Lower leg skin (tissue), 3 donors: ENCODE measurements at regions not wholly inside any gene's neighbourhood (a gene's known extent, or its start where the extent isn't known, plus 50 kb on each side); places are given as distances from the start of the nearest gene placed in this dataset.

Experiments
- POLR2A ChIP-seq, 2 donors: fragments of 450-650 bp; IDR thresholded peaks; one replicate each; pipeline ENCODE4 v1.6.1; 2016 to 2017; ENCODE audit warnings: antibody characterized with exemption in 2 of 2, mild to moderate bottlenecking in 1 of 2, moderate library complexity in 1 of 2
- TF ChIP-seq, protein P1 (sequence below), 3 donors: fragments of 450-650 bp; IDR thresholded peaks; one replicate each; pipeline ENCODE4 v1.5.1; 2016; ENCODE audit warnings: antibody characterized with exemption in 3 of 3, mild to moderate bottlenecking in 3 of 3, moderate library complexity in 2 of 3

DNA sequence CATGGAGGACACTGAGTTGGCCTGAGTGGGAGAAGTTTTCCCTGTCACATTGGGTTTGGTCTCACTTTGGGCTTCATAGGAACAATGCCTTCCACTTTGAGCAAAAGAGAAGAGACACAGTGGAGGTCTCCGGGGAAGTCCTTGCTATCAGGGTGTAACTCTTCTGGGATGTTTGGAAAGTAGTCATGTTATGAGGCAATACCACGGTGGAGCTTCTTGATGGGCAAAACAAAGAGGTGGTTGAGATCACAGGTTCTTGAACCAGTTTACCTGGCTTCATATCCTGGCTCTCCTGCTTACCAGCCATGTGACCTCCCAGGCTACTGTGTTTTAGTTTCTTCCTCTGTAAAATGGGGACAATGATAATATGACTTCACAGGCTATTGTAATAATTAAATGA, 478.6 kb downstream of the SLC4A3 start:
- TF ChIP-seq, protein P1, sequence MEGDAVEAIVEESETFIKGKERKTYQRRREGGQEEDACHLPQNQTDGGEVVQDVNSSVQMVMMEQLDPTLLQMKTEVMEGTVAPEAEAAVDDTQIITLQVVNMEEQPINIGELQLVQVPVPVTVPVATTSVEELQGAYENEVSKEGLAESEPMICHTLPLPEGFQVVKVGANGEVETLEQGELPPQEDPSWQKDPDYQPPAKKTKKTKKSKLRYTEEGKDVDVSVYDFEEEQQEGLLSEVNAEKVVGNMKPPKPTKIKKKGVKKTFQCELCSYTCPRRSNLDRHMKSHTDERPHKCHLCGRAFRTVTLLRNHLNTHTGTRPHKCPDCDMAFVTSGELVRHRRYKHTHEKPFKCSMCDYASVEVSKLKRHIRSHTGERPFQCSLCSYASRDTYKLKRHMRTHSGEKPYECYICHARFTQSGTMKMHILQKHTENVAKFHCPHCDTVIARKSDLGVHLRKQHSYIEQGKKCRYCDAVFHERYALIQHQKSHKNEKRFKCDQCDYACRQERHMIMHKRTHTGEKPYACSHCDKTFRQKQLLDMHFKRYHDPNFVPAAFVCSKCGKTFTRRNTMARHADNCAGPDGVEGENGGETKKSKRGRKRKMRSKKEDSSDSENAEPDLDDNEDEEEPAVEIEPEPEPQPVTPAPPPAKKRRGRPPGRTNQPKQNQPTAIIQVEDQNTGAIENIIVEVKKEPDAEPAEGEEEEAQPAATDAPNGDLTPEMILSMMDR (IDR thresholded peaks at IDR 0.05): no peak
- no peak for TF ChIP-seq POLR2A (IDR thresholded peaks at IDR 0.05)
